ENCODE measurements at regions not wholly inside any gene's neighbourhood (a gene's known extent, or its start where the extent isn't known, plus 50 kb on each side); places are given as distances from the start of the nearest gene placed in this dataset.

DNA sequence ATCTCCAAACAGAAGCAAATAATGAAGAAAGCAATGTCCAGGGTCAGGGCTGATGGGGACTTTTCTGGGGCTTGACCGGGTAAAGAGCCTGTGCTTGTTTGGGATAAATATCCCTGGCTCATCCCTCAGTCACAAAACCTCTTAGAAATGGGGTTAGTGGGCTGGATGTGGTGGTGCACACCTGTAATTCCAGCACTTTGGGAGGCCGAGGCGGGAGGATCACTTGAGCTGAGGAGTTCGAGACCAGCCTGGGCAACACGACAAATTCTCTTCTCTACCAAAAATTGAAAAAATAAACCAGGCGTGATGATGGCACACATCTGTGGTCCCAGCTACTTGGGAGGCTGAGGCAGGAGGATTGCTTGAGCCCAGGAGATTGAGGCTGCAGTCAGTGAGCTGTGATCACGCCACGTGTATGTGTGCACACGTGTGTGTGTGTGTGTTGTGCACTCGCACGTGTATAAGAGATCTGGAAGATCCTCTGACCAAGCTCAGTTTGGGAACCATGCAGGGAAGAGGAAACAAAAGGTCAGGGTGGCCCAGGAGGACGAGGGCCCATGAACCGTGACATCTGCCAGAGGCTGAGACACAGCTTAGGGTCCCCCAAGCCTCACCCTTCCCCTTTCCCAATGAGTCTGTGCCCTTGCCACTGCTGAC is 258.6 kb downstream of the TEX36 start:
- TF ChIP-seq, protein P1, sequence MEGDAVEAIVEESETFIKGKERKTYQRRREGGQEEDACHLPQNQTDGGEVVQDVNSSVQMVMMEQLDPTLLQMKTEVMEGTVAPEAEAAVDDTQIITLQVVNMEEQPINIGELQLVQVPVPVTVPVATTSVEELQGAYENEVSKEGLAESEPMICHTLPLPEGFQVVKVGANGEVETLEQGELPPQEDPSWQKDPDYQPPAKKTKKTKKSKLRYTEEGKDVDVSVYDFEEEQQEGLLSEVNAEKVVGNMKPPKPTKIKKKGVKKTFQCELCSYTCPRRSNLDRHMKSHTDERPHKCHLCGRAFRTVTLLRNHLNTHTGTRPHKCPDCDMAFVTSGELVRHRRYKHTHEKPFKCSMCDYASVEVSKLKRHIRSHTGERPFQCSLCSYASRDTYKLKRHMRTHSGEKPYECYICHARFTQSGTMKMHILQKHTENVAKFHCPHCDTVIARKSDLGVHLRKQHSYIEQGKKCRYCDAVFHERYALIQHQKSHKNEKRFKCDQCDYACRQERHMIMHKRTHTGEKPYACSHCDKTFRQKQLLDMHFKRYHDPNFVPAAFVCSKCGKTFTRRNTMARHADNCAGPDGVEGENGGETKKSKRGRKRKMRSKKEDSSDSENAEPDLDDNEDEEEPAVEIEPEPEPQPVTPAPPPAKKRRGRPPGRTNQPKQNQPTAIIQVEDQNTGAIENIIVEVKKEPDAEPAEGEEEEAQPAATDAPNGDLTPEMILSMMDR (IDR thresholded peaks at IDR 0.05), result no peak
- TF ChIP-seq POLR2A (IDR thresholded peaks at IDR 0.05), result no peak

Data from adrenal gland (tissue), 5 donors.